Keratinocyte (primary cell): ENCODE measurements at regions not wholly inside any gene's neighbourhood (a gene's known extent, or its start where the extent isn't known, plus 50 kb on each side); places are given as distances from the start of the nearest gene placed in this dataset.

ENCODE experiments used
- DNase-seq: peaks from one replicate; pipeline ENCODE4 v3.0.0-alpha.2; 2011; ENCODE audit warnings: low read depth, missing footprints, low spot score
- FAIRE-seq: peaks from 2 replicates; lab custom pipeline; 2011; peaks lifted over from hg19 to GRCh38; lab: Jason Lieb, UNC
- H2AFZ ChIP-seq: 2 replicates; pipeline ENCODE4 v1.6.0; 2012; ENCODE audit warnings: low read length, control low read depth, inconsistent platforms; ENCODE audit not compliant: control insufficient read depth
- H3K27ac ChIP-seq: 2 replicates; pipeline ENCODE4 v1.5.1; 2011; ENCODE audit warnings: low read length; ENCODE audit not compliant: control insufficient read depth, insufficient read depth
- H3K27me3 ChIP-seq: 3 replicates; pipeline ENCODE4 v1.6.0; 2011; ENCODE audit warnings: low read length; ENCODE audit not compliant: control insufficient read depth, insufficient read depth; ENCODE audit errors: extremely low read depth
- H3K36me3 ChIP-seq, 2 experiments: 2 replicates in 1 of 2; 3 replicates in 1 of 2; pipeline ENCODE4 v1.5.1; 2011; ENCODE audit warnings: low read length in 2 of 2, mild to moderate bottlenecking in 1 of 2; ENCODE audit not compliant: control insufficient read depth in 2 of 2, insufficient read depth in 2 of 2; ENCODE audit errors: extremely low read depth in 1 of 2
- H3K4me1 ChIP-seq: 3 replicates; pipeline ENCODE4 v1.5.1; 2011; ENCODE audit warnings: low read length; ENCODE audit not compliant: control insufficient read depth, insufficient read depth; ENCODE audit errors: extremely low read depth
- H3K4me2 ChIP-seq: 3 replicates; pipeline ENCODE4 v1.6.0; 2011; ENCODE audit warnings: low read depth, low read length; ENCODE audit not compliant: control insufficient read depth, insufficient read depth; ENCODE audit errors: extremely low read depth
- H3K4me3 ChIP-seq, 3 experiments: fragments of 200-600 bp in 1 of 3; sonication (generic) in 1 of 3; 2 replicates in 2 of 3; 3 replicates in 1 of 3; pipeline ENCODE4 v1.5.1; 2011 to 2016; ENCODE audit warnings: low read length in 3 of 3, mild to moderate bottlenecking in 3 of 3, control low read depth in 2 of 3, inconsistent platforms in 1 of 3, low read depth in 1 of 3, mixed read lengths in 1 of 3, mixed run types in 1 of 3, moderate library complexity in 1 of 3; ENCODE audit not compliant: control insufficient read depth in 2 of 3, insufficient read depth in 2 of 3; ENCODE audit errors: extremely low read depth in 1 of 3
- H3K79me2 ChIP-seq: 2 replicates; pipeline ENCODE4 v1.6.0; 2012; ENCODE audit warnings: low read length; ENCODE audit not compliant: control insufficient read depth, insufficient read depth
- H3K9ac ChIP-seq: 3 replicates; pipeline ENCODE4 v1.6.0; 2011; ENCODE audit warnings: low read length; ENCODE audit not compliant: control insufficient read depth, insufficient read depth; ENCODE audit errors: extremely low read depth
- H3K9me1 ChIP-seq: 3 replicates; pipeline ENCODE4 v1.6.0; 2011; ENCODE audit warnings: low read length; ENCODE audit not compliant: control insufficient read depth, insufficient read depth; ENCODE audit errors: extremely low read depth
- H3K9me3 ChIP-seq: 2 replicates; pipeline ENCODE4 v1.5.1; 2012; ENCODE audit warnings: low read depth, low read length; ENCODE audit not compliant: control insufficient read depth
- H4K20me1 ChIP-seq: 3 replicates; pipeline ENCODE4 v1.6.0; 2011; ENCODE audit warnings: low read length; ENCODE audit not compliant: control insufficient read depth, insufficient read depth; ENCODE audit errors: extremely low read depth
- CTCF ChIP-seq, 3 experiments: IDR thresholded peaks in 1 of 3; conservative IDR thresholded peaks in 1 of 3; optimal IDR thresholded peaks in 1 of 3; 2 replicates in 2 of 3; 3 replicates in 1 of 3; pipeline versions ENCODE3 to v1.5.1; 2011; ENCODE audit warnings: low read length in 3 of 3, mild to moderate bottlenecking in 3 of 3, moderate library complexity in 2 of 3, control low read depth in 1 of 3, inconsistent platforms in 1 of 3; ENCODE audit not compliant: insufficient read depth in 2 of 3; ENCODE audit errors: extremely low read depth in 1 of 3
- EZH2 ChIP-seq: IDR thresholded peaks from one replicate; pipeline ENCODE4 v1.6.1; 2012; ENCODE audit warnings: inconsistent platforms, mild to moderate bottlenecking, low read length, moderate library complexity
- dilution Hi-C: fragments of 300-500 bp; cut with MboI; formaldehyde crosslinking; loops from one replicate; pipeline ENCODE4 v1.7.0; 2020; ENCODE audit warnings: low sequenced_read_pairs; ENCODE audit not compliant: extremely low pct_ligation_motif_present

GRCh38 chr6:126131246-126131645 lies 144.9 kb downstream of the TRMT11 start:
- Histone ChIP-seq H2AFZ (no peak overlapping the region), H3K4me2 (no peak overlapping the region), H3K79me2 (no peaks in the 10 kb centered on the region), H3K36me3 (no peaks in the 10 kb centered on the region), H4K20me1 (no peaks in the 10 kb centered on the region), H3K9me3 (no peaks in the 10 kb centered on the region), H3K4me1 (no peaks in the 10 kb centered on the region), H3K27ac (no peak overlapping the region), H3K9ac (no peak overlapping the region), H3K4me3 (no peak overlapping the region), H3K9me1 (no peaks in the 10 kb centered on the region), H3K27me3 (no peaks in the 10 kb centered on the region)
- dilution Hi-C loops = no loop called here
- DNase-seq (no peak), FAIRE-seq (no peak)
- TF ChIP-seq CTCF (optimal IDR thresholded peaks at IDR 0.05 in 1 of 3, IDR thresholded peaks at IDR 0.05 in 1 of 3, conservative IDR thresholded peaks at IDR 0.05 in 1 of 3; ENCODE audit: extremely low read depth in 1 of 3, insufficient read depth in 2 of 3, low read length in 3 of 3) (no peak), EZH2 (no peak)

- Histone ChIP-seq H3K79me2 (no peaks in the 10 kb centered on the region), H3K9me1 (no peaks in the 10 kb centered on the region), H3K4me3 (no peak overlapping the region), H3K27ac (no peak overlapping the region), H3K9ac (no peak overlapping the region), H3K36me3 (no peaks in the 10 kb centered on the region), H3K4me2 (no peak overlapping the region), H3K4me1 (no peaks in the 10 kb centered on the region), H4K20me1 (no peaks in the 10 kb centered on the region), H3K27me3 (no peaks in the 10 kb centered on the region), H3K9me3 (no peaks in the 10 kb centered on the region), H2AFZ (no peak overlapping the region)
- dilution Hi-C loops = no loop called here
- no peak for TF ChIP-seq EZH2
- TF ChIP-seq CTCF (optimal IDR thresholded peaks at IDR 0.05 in 1 of 3, IDR thresholded peaks at IDR 0.05 in 1 of 3, conservative IDR thresholded peaks at IDR 0.05 in 1 of 3; ENCODE audit: extremely low read depth in 1 of 3, insufficient read depth in 2 of 3, low read length in 3 of 3) = no peak
- DNase-seq (no peak), FAIRE-seq (no peak)
These were observed 147.6 kb downstream of the TRMT11 start for GRCh38 chr6:126133984-126134383.
